ENCODE measurements at regions not wholly inside any gene's neighbourhood (a gene's known extent, or its start where the extent isn't known, plus 50 kb on each side); places are given as distances from the start of the nearest gene placed in this dataset.
"Not testable (repeated sequence)": the region's sequence is repeated elsewhere in the genome, so short reads cannot be mapped to it uniquely, and the experiment has no call there.

DNA sequence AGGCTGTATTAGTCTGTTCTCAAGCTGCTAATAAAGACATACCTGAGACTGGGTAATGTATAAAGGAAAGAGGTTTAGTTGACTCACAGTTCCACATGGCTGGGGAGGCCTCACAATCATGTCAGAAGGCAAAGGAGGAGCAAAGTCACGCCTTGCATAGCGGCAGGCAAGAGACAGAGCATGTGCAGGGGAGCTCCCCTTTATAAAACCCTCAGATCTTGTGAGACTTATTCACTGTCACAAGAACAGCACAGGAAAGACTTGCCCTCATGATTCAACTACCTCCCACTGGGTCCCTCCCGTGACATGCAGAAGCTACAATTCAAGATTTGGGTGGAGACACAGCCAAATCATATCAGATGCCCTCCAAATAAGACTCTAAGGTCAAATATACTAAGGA, 139.4 kb upstream of the TOP1 start:
- DNase-seq (ENCODE audit: low read depth in 1 of 2, low spot score in 1 of 2): not testable (repeated sequence)

DNA sequence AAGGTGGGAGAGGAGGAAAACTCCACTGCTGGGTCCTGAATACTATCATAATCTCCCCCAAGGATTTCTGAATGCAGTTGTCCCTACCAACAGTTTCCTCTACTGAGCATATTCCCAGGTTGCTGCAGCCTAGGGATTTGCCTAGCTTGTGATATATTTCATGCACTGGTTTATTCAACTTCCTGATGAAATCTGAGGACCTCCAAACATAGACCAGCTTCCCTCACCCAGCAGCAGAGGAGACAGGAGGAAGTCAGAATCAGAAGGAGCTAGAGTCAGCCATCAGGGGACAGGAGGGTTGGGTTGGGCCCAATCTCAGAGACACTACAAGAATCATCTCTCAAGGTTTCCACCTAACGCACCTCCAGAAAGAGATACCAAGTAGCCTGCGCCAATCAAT, 138.4 kb upstream of the TOP1 start:
- no peak for DNase-seq (ENCODE audit: low read depth in 1 of 2, low spot score in 1 of 2)

DNA sequence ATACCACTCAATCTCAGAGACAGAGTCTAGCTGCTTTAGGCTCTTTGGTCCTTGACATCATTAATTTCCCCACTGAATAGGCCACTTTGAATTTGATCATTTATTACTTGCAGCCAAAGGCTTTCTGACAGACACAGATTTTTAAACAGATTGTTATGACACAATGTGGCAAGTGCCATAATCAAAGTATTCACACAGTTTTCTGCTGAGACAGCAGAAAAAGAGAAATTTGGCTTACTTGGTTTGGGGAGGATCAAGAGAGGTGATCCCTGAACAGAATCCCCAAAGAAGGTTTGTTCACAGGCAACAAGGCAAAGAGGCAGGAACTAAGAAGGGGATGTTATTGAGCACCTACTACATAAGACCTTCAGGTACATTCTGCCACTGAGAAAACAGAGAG, 138.0 kb upstream of the TOP1 start:
- no peak for DNase-seq (ENCODE audit: low read depth in 1 of 2, low spot score in 1 of 2)

DNA sequence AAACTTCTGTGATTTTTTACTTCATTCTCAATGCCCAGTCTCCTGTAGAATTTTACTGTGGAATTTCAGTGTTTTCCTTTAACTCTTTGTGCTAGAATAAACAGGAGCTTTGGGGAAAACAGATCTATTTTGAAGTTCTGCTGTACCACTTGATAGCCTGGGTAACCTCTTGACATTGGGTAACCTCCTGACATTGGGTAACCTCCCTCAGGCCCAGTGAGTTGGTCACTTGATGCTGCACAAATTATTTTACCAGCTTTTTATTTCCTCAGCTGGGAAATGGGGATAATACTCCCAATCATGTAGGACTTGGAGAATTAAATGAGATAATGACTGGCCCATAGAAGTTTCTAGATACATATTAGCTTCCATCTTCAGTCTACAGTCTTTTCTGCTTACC, 137.3 kb upstream of the TOP1 start:
- DNase-seq (ENCODE audit: low read depth in 1 of 2, low spot score in 1 of 2): no peak

DNA sequence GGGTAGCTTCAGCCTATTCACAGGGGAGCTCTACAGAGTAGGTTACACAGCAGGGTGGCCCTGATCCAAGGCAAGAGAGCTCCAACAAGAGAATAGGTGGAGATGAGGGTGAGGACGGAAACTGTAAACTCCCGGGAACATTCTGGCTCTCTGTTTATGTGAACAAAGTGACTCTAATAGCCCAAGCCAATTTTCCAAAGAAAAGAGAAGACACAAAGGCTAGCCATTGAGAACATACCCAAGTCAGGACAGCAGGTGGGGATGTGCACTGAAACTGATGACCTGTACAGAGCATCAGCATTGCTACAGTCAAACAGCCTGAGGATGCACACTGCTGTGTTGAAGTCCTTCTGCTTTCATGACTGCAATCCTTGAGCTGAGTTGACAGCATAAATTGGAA, 136.0 kb upstream of the TOP1 start:
- no peak for DNase-seq (ENCODE audit: low read depth in 1 of 2, low spot score in 1 of 2)

DNA sequence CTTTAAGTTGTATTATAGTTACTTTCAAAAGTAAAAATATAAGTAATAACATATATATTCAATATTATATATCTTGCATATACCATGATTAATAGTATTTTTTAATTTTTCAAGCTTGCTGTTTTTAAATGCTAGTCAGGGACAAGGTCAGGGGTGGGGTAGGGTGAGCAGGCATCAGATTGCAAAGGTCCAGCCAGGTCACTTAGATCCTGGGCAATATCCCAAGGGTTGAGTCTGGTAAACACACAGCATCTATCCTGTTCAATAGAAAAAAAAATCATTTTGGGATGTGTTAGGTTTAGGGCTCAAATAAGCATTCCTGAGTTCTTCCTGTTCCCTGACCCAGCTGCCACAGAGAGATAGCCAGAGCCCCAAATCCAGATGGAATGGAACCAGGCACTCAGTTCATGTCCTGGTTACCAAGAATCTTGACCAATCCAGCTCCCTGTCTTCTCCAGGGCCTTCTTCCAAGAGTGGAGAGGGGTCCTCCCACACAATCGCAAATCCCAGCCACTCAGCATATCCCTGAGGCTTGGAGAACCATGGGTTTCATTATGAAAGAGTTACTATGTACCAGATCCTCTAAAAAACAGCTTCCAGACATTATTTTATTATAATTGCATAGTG, 134.9 kb upstream of the TOP1 start:
- DNase-seq (ENCODE audit: low read depth in 1 of 2, low spot score in 1 of 2): no peak

DNA sequence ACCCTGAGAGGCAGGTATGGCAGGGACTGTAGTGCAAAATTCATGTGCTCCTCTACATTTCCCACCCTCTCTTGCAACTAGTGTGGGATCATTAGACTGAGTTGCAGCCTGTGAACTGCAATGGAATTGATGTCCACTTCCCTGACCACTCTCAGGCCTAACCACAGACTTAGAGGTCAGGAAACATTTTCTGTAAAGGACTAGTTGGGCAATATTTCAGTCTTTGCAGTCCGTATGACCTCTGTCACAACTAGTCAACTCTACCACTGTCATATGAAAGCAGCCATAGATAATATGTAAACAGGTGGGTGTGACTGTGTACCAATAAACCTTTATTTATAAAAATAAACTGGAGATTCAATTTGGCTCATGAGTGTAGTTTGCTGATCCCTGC, 134.4 kb upstream of the TOP1 start:
- DNase-seq (ENCODE audit: low read depth in 1 of 2, low spot score in 1 of 2): no peak

DNA sequence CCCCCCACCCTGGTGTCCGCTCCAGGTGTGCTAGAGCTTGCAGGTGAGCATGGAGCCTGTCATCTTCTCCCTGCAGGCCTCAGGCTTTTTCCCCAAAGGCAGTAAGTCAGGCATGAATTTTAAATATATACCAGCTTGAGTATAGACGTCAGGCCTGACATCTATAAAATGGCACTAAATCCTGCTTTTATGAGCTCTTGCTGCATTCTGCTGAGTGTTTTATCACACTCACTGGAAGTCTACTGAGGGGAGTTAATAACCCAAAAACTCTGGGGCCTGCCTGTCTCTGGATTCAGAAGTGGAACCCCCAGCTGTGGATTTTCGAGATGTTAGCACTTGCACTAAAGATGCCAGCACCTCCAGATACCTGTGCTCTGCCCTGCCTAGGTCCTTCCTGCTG, 133.4 kb upstream of the TOP1 start:
- no peak for DNase-seq (ENCODE audit: low read depth in 1 of 2, low spot score in 1 of 2)

DNA sequence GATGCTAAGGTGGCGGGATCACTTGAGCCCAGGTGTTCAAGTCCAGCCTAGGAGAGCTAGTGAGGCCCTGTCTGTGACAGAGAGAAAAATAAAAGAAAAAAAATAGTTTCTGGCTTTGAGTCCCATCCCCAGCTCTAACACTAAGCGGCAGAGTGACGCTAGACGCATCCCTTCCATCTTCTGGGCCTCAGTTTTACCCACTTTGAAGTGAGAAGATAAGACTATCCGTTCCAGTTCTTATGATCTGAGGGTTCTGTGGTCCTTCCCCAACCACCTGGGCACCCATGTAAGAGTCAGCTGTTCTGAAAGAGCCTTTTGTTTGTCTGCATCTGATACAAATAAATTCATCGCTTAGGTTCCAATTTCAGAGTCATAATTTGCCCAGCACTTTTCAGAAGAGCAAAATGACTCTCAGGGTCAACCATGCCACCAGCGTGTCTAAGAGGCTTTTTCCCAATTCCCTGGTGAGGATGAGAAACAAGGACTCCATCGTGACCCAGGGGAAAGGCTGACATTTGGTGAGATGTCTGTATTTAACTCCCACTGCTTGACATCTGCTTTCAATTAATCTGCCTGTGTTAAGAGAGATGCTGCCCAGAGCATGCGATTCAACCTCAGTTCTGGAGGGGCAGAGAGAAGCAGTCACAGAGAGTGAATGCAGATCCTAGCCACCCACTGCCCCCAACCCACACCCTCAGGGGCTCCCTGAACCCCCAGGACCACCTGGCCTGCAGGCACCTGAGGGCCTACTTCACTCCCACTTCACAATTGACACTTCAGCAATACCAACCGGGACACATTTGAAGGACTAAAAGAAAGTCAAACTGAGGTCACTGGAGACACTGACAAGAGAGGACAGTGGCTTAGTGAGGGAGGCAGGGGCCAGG, 131.6 kb upstream of the TOP1 start:
- no peak for DNase-seq (ENCODE audit: low read depth in 1 of 2, low spot score in 1 of 2)

DNA sequence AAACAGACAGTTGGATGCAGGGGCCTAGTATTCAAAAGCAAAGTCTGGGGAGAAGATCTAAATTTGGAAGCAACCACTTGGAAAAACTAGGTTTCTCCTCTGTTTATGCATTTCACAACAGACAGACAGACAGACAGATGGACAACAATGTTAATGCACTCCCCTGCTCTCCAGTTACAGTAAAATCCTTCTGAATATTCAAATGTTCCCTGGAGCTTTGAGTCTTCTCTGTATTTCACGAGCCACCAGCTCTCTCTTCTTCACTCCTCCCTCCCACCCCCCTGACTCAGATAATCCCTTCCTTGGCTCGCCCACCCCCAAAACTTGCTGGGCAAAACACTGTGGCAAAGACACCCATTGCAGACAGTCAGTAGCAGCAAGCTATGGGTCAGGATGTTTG, 129.3 kb upstream of the TOP1 start:
- no peak for DNase-seq (ENCODE audit: low read depth in 1 of 2, low spot score in 1 of 2)

DNA sequence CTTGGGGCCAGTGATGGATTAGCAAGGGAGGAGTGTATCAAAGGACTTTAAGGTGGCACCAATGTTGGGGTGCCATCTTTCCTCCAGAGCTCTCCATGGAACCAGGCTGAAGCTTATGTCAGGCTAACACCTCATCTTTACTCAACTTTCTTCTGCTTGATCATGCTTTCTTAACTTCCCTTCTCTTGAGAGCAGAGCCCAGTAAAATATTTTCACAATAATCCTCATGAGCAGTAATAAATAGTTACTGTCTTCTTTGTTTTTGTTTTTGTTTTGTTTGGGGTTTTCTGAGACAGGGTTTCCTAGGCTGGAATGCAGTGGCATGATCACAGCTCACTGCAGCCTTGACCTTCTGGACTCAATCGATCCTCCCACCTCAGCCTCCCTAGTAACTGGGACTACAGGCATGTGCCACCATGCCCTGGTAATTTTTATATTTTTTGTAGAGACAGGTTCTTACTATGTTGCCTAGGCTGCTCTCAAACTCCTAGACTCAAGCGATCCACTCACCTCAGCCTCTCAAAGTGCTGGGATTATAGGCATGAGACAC, 127.9 kb upstream of the TOP1 start:
- DNase-seq (ENCODE audit: low read depth in 1 of 2, low spot score in 1 of 2): no peak

DNA sequence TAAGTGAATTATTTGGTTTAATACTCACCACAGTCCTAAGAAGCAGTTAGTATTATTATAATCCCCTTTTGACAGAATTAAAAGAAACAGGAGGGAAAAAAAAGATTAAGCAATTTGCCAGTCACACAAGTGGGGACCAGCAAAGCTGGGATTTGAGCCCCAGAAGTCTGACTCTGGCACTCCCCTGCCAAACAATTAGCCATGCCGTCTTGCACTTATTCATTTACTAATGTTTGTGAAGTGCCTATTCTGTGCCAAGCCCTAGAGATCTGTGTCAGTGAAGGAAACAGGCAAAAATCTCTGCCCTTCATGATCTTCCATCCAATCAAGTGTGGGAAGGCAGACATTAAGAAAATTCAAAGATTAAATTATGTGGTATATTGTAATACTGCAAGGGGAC, 126.0 kb upstream of the TOP1 start:
- no peak for DNase-seq (ENCODE audit: low read depth in 1 of 2, low spot score in 1 of 2)

DNA sequence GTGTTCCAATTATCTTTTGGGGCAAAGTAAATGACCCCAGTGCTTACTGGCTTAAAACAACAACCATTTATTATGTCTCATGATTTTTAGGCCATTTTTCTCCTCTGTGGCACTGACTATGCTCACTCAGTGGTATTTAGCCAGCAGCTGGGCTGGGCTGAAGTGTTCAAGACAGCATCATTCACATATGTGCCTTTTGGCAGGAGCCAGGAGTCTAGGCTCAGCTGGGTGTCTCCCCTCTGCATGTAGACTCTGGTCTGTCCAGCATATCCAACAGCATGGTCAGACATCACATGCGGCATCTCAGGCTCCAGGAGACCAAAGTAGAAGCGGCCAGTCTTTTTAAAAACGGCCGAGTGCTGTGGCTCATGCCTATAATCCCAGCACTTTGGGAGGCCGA, 120.3 kb upstream of the TOP1 start:
- no peak for DNase-seq (ENCODE audit: low read depth in 1 of 2, low spot score in 1 of 2)

DNA sequence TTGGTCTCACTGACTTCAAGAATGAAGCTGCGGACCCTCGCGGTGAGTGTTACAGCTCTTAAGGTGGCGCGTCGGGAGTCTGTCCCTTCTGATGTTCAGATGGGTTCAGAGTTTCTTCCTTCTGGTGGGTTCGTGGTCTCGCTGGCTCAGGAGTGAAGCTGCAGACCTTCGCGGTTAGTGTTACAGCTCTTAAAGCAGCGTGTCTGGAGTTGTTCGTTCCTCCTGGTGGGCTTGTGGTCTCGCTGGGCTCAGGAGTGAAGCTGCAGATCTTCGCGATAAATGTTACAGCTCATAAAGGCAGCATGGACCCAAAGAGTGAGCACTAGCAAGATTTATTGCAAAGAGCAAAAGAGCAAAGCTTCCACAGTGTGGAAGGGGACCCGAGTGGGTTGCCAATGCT, 119.1 kb upstream of the TOP1 start:
- DNase-seq (ENCODE audit: low read depth in 1 of 2, low spot score in 1 of 2): not testable (repeated sequence)

DNA sequence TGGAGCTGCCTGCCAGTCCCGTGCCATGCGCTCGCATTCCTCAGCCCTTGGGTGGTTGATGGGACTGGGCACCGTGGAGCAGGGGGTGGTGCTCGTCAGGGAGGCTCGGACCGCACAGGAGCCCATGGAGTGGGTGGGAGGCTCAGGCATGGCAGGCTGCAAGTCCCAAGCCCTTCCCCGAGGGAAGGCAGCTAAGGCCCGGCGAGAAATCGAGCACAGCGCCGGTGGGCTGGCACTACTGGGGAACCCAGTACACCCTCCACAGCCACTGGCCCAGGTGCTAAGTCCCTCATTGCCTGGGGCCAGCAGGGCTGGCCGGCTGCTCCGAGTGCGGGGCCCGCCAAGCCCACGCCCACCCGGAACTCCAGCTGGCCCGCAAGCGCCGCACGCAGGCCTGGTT, 118.2 kb upstream of the TOP1 start:
- DNase-seq (ENCODE audit: low read depth in 1 of 2, low spot score in 1 of 2): not testable (repeated sequence)

DNA sequence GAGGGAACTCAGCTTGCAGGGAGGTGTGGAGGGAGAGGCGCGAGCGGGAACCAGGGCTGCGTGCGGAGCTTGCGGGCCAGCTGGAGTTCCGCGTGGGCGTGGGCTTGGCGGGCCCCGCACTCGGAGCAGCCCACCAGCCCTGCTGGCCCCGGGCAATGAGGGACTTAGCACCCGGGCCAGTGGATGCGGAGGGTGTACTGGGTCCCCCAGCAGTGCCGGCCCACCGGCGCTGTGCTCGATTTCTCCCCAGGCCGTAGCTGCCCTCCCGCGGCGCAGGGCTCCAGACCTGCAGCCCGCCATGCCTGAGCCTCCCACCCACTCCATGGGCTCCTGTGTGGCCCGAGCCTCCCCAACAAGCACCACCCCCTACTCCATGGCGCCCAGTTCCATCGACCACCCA, 117.5 kb upstream of the TOP1 start:
- DNase-seq (ENCODE audit: low read depth in 1 of 2, low spot score in 1 of 2): not testable (repeated sequence)

DNA sequence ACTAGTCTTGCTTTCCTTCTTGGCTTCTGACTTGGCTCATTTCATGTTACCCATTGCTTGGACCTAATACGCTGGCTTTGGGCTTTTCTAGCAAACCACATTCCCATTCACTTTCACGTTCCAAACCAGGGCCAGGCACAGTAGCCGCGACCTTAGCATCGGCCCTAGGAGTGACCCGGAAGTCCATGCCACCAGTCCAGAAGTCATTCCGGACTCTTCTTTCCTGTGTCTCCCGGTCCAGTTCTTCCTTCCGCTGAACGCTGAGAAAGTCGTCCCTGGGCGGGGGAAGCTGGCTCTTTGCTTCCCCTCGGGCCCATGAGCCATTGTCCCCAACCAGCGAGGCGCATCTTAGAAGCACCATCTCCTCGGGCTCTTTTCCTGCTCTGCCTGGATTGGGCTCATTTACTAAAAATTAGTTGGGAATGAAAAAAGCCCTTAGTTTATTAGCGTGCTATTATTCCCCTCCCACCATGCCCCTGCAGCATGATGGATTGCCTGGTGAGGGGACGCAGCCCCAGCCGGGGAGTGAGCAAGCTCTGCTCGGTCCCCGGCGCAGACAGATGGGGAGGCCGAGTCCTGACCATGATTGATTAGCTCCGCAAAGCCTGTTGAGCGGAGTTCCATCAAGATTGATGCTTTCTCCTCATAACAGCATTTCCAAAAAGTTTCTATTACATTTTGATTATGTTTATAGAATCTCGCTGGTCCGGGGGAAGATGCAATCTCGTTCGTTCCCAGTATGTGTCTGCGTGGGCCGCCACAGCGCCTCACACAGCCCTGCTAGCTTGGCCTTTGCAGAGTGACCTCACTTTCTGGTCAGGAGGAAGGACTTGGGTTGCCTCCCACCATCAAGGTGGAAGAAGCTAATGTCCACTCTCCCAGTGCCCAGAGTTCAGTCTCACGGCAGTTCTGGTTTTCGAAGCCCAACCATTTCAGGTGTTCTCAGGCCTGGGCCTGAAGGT, 115.1 kb upstream of the TOP1 start:
- DNase-seq (ENCODE audit: low read depth in 1 of 2, low spot score in 1 of 2): no peak

DNA sequence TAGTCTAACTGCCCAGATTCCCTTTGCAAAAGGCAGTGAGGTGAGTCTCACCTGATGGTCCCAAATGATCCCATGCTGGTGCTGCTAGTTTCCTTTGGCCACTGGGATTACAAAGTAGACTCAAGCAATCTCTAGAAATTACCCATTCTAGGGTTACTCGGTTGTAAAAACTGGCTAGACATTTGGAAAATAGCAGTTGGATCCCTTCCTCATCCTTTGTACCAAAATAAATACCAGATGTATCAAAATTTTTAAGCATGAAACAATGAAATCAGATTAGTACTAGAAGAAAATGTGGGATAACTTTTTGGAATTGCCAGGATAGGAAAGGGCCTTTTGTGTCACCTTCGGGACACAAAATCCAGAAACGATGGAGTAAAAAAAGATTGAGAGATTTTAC, 112.9 kb upstream of the TOP1 start:
- no peak for DNase-seq (ENCODE audit: low read depth in 1 of 2, low spot score in 1 of 2)

DNA sequence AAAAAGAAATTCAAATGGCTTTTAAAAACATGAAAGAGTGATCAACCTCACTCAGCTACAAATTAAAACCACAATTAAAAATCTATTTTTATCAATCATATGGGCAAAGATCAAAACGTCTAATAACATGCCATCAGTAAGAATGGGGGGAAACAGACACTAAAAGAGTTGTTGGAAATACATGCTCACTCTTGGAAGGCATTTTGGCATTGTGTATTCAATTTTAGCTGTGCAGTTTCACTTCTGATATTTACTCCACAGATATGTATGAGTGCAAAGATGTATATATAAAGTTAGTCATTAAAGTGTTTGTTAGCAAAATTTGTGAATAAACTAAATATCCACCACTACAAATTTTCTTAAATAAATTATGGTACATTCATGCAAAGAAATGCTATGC, 112.3 kb upstream of the TOP1 start:
- DNase-seq (ENCODE audit: low read depth in 1 of 2, low spot score in 1 of 2): no peak

DNA sequence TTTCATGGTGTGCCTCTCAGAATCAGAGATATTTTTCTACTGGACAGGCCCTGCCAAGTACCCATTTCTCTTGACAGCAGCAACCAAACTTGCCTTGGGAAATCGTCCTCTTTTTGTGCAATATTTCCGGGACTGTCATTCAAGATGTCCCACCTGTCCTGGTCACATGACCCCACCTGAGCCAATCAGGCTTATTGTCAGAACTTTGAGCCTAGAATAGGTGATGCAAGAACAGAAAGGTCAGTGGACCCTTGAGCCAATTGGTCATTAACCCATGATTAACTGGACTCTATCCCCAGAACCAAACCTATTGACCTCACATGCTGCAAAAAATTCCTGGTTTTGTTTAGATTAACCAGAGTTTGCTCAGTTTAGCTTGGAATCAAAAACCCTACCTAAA, 108.3 kb upstream of the TOP1 start:
- DNase-seq (ENCODE audit: low read depth in 1 of 2, low spot score in 1 of 2): no peak

DNA sequence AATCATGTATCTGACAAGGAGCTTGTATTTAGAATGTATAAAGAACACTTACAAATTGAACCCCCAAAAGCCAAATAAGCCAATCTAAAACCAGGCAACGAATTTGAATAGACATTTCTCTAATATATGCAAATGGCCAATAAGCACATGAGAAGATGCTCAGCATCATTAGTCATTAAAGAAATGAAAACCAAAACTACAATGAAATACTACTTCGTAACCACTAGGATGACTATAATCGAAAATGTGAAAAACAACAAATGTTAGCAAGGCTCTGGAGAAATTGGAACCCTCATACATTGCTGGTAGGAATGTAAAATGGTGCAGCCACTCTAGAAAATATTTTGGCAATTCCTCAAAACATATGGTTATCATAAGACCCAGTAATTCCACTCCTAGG, 105.8 kb upstream of the TOP1 start:
- no peak for DNase-seq (ENCODE audit: low read depth in 1 of 2, low spot score in 1 of 2)
